Mesodermal cell (in vitro differentiated cells): ENCODE measurements at regions not wholly inside any gene's neighbourhood (a gene's known extent, or its start where the extent isn't known, plus 50 kb on each side); places are given as distances from the start of the nearest gene placed in this dataset.
A peak's percentile ranks its signal among the peaks of the same experiment; 100 is the strongest.

Experiments used
- H3K27ac ChIP-seq: 2 replicates; pipeline ENCODE4 v1.7.0; 2013; ENCODE audit warnings: mild to moderate bottlenecking, low read depth, low read length, moderate library complexity; ENCODE audit not compliant: severe bottlenecking
- H3K36me3 ChIP-seq: 2 replicates; pipeline ENCODE4 v1.7.1; 2013; ENCODE audit warnings: mild to moderate bottlenecking, low read length, moderate library complexity; ENCODE audit not compliant: control insufficient read depth, insufficient read depth
- H3K4me1 ChIP-seq: one replicate; pipeline ENCODE4 v1.7.1; 2013; ENCODE audit warnings: mild to moderate bottlenecking, low read length; ENCODE audit not compliant: insufficient read depth, control insufficient read depth, poor library complexity, severe bottlenecking
- H3K4me3 ChIP-seq: 2 replicates; pipeline ENCODE4 v1.7.0; 2013; ENCODE audit warnings: low read length, control low read depth, mild to moderate bottlenecking; ENCODE audit not compliant: insufficient read depth, poor library complexity, severe bottlenecking; ENCODE audit errors: extremely low read depth
- H3K9me3 ChIP-seq: 2 replicates; pipeline ENCODE4 v1.7.1; 2013; ENCODE audit warnings: mild to moderate bottlenecking, low read length, moderate library complexity; ENCODE audit not compliant: control insufficient read depth
- WGBS, 2 experiments: methylation state at CpG; one replicate each; pipeline ENCODE4 v1.1.5; 2013; ENCODE audit warnings: missing lambda C conversion rate in 2 of 2; ENCODE audit not compliant: insufficient coverage in 2 of 2; 5-methylcytosine and 5-hydroxymethylcytosine counted together

DNA sequence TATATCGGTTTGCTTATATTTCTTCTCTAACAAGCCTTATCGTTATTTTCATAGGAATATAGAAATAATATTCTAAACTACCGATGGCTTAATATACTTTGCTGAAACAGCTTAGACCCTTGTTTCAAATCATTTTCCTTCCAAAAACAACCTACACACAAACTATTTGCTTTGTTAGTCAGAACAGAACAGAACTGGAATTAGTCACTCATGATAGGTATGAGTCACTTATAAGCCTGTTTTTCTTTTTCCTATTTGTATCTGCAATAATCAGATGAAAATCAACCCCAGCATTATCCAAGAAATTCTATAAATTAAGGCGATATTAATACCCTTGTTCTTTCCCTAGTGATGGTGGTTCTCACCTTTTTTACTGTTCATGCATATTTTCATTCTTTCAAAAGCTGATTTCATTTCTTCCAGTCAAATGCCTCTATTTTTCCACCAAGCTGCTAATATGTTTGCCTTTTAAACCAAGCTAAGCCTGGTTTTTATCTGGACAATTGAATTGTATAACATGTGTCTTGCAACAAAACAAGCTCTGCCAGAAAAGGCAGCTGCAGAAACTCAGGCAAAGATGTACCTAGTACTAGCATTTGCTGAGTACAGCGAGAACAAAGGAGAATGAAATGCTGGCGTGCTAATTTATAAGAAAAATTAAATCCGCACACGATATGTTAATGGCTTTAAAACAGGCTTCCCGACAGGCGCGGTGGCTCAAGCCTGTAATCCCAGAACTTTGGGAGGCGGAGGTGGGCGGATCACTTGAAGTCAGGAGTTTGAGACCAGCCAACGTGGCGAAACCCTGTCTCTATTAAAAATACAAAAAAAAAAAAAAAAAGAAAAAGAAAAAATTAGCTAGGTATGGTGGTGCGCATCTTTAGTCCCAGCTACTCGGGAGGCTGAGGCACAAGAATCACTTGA is 1418.2 kb downstream of the AACS start:
- WGBS, 2 experiments: 85 to 86% methylated on average over 8 to 9 of the region's 17 CpGs
- Histone ChIP-seq H3K4me3 (no peak overlapping the region), H3K36me3 (no peaks in the 10 kb centered on the region), H3K9me3 (peaks cover 5% of the 10 kb centered on the region), H3K4me1 (peaks cover 3% of the 10 kb centered on the region), H3K27ac (peak overlapping the region; percentile 78)

DNA sequence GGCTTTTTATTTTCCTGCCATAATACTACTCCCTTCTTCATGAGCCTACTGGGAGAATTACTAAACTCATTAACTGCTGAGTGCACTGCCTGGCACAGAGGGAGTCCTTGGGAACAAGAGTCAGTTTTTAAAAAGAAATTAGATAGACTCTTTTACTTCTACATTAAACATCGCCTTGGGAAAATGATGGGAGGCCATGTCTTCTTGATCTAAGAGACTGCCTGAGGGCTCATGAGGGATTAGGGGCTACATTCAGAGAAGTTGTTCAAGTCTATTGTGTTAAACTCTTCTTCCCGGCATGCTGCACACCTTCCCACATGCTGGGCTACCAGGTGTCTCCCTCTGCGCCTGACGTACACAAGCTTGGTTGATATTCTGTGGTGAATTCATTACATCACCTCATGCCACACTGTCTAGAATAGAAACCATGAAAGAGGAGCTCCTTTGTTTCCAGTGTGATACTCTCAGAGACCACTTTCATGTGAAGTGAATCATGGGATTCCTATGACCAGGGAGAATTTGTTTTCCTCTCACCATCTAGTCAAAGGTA is 1422.3 kb downstream of the AACS start:
- 100% methylated on average over 1 of the region's 4 CpGs; no CpG with 5 or more reads in 1 of the 2 experiments for WGBS, 2 experiments
- no peak overlapping the region for H3K27ac ChIP-seq
- no peaks in the 10 kb centered on the region for H3K36me3 ChIP-seq
- H3K4me1 ChIP-seq: peaks cover 3% of the 10 kb centered on the region
- H3K4me3 ChIP-seq: no peak overlapping the region
- peaks cover 9% of the 10 kb centered on the region for H3K9me3 ChIP-seq

DNA sequence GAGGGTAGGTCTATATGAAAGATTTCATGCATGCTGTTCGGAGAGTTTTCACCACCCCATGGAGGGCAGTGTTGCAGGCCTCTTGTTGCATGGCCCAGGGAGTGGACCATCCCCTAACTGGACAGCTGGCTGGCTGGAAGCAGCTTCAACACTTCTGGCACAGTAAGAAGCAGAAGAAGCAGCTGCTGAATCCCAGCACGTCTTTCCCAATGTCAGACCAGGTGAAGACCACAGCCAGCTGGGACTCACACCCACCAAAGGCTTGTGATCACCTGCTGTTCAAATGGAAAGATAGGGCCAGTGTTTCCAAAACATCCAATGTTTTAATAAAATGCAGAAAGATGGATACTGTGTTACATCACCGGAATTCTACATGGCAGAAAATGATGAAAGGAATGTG is 1423.6 kb downstream of the AACS start:
- no peak overlapping the region for H3K4me3 ChIP-seq
- 86 to 100% methylated on average over 2 to 3 of the region's 3 CpGs for WGBS, 2 experiments

DNA sequence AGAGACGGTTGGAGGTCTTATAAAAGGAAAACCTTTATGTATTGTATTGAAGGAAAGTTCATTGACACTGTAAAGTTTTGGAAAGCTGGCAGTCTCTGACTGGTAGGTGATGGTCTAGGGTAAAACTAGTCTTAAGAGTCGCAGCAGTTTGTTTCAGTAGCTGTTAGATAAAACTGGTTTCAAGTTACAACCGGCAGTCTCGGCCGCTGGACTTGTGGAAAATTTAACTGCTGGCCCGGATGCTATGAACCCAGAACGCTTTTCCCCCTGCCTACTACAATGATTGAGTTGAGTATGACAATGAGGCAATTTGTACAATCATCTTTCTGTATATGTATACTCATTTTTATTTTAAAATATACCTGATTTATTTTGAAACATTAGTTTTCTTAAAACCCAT is 1426.9 kb downstream of the AACS start:
- H3K4me3 ChIP-seq: no peak overlapping the region
- H3K36me3 ChIP-seq: no peaks in the 10 kb centered on the region
- H3K27ac ChIP-seq: no peak overlapping the region
- peaks cover 9% of the 10 kb centered on the region for H3K9me3 ChIP-seq
- H3K4me1 ChIP-seq: peaks cover 12% of the 10 kb centered on the region
- 83 to 95% methylated on average over 2 to 3 of the region's 7 CpGs for WGBS, 2 experiments

More for the DNA sequence above, 1423.6 kb downstream of the AACS start:
- peaks cover 12% of the 10 kb centered on the region for H3K4me1 ChIP-seq
- no peaks in the 10 kb centered on the region for H3K36me3 ChIP-seq
- peaks cover 9% of the 10 kb centered on the region for H3K9me3 ChIP-seq
- no peak overlapping the region for H3K27ac ChIP-seq

DNA sequence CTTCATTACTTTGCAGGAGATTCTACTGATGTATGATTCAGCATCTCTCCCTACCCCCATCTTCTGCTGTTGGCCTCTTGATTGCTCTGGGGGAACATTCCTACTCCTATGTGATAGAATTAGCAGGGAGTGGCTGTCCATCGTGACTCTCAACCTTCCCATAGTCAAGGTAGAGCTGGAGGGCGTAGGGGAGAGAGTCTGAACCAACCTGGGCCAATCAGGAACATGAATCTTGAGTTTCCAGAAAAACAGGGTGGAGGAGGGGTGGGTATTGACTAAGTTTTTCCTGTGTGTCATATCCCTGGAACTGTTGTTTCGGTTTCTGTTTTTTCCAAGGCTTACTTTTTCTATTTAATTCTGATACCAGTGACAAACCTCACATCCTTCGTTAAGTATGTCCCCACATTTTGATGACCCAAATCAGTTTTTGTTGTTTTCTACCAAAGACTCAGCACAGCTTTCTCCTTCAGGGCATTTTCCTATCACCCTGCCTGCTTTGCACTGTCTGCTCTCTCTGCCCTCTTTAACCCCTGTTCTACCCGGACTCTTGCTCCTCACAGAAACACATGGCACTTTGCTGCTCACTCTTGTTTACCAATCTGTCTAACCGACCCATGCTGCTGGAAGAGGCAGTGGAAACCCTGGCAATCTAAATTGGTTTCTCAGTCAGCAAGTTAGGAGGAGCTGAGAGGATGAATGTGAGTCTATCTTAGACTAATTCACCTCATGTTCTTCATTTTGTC is 1428.3 kb downstream of the AACS start:
- peak overlapping the region; percentile 48 for H3K27ac ChIP-seq
- WGBS, 2 experiments: 86 to 92% methylated on average over 4 of the region's 6 CpGs
- H3K4me3 ChIP-seq: no peak overlapping the region
- peaks cover 9% of the 10 kb centered on the region for H3K9me3 ChIP-seq
- peaks cover 12% of the 10 kb centered on the region for H3K4me1 ChIP-seq
- H3K36me3 ChIP-seq: no peaks in the 10 kb centered on the region

DNA sequence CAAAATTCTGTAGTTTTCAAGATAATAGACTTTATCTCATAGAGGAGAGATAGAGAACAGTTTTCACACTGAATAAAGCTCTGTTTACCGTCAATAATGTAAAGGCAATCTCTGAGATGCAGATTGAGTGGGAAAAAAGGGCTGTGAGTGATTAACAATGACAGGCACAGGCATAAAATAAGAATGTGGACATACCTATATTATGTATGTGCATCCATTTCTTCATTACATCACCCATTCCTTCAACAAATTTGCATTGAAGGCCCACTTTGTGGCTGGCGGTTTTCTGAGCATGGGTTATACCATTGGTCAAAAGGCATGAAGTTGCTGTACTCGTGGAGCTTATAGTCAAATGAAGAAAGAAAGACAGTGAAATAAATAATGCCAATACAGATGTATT is 1431.0 kb downstream of the AACS start:
- H3K4me1 ChIP-seq: peaks cover 12% of the 10 kb centered on the region
- H3K27ac ChIP-seq: no peak overlapping the region
- no peak overlapping the region for H3K4me3 ChIP-seq
- WGBS, 2 experiments: 83 to 100% methylated on average over 1 of the region's 3 CpGs
- H3K9me3 ChIP-seq: no peaks in the 10 kb centered on the region
- no peaks in the 10 kb centered on the region for H3K36me3 ChIP-seq

DNA sequence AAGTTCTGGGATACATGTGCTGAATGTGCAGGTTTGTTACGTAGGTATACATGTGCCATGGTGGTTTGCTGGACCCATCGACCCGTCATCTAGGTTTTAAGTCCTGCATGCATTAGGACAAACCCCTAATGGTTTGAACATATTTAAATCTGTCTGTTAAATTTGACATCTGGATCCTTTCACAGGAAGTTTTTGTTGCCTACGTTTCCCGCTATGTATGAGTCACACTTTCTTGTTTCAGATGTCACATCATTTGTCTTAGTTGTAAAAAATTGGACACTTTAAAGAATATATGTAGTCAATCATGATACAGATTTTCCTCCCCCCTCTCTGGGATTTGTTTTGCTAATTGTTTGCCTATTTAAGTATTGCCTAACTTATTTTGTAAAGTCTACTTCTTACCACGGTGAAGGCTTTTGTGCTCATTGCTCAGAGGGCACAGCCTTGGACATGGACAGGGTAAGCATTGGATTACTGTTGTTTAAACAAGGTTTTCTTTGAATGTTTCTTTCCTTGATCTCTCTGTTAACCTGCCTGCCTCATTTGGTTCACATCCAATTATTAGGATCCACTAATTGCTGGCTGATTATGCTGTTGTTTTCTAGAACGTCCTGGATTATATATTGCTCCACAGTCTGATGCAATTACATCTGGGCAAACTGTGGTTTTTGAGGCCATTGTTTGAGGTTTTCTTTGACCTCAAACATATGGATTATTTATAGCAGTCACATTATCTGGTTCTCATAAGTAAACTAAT is 1441.4 kb downstream of the AACS start:
- peaks cover 3% of the 10 kb centered on the region for H3K4me1 ChIP-seq
- no peaks in the 10 kb centered on the region for H3K9me3 ChIP-seq
- peak overlapping the region; percentile 17 for H3K27ac ChIP-seq
- no peaks in the 10 kb centered on the region for H3K36me3 ChIP-seq
- H3K4me3 ChIP-seq: no peak overlapping the region
- WGBS, 2 experiments: 83 to 100% methylated on average over 1 to 5 of the region's 7 CpGs

DNA sequence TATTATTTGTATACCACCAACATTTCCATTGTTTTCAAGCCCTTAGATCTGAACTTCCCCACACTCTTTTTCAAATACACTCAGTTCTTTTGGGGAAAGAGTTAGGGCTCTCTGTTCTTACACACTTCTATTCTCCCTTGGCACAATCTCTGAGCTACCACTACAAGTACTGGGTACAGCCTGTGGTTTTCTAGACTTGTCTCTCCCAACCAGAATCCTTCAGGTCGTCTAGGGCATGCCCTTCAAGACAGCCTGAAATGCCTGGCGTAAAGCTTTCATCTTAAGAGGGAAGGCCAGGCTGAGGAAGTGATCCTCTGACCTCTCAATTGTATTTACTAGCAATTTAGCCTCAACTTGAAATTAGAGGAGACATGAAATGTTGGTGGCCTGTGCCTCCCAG is 1442.0 kb downstream of the AACS start:
- WGBS, 2 experiments: 57% methylated on average over 1 of the region's 2 CpGs; no CpG with 5 or more reads in 1 of the 2 experiments
- no peak overlapping the region for H3K4me3 ChIP-seq
- no peaks in the 10 kb centered on the region for H3K9me3 ChIP-seq
- no peaks in the 10 kb centered on the region for H3K36me3 ChIP-seq
- H3K4me1 ChIP-seq: peaks cover 3% of the 10 kb centered on the region
- H3K27ac ChIP-seq: no peak overlapping the region

DNA sequence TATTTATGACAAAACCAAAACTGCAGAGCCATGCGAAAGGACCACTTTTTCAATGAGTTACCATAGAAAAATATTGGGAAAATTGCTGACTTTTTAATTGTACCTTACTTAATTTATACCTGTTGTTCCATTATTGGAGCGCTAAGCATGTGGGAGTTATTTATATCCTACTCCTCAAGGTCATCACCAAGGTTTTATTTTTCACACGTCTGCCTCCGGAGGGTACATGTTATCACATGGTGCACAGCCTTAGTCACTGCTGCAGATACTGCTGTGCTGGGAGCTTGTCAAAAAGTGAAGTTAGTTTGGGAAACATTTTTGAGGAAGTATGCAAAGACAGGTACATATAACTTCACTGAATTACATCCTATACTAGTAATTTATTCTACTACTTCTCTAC is 1444.3 kb downstream of the AACS start:
- no peaks in the 10 kb centered on the region for H3K36me3 ChIP-seq
- no CpG with 5 or more reads among the region's 4 CpGs for WGBS, 2 experiments
- no peaks in the 10 kb centered on the region for H3K9me3 ChIP-seq
- H3K27ac ChIP-seq: no peak overlapping the region
- peaks cover 3% of the 10 kb centered on the region for H3K4me1 ChIP-seq
- H3K4me3 ChIP-seq: no peak overlapping the region

DNA sequence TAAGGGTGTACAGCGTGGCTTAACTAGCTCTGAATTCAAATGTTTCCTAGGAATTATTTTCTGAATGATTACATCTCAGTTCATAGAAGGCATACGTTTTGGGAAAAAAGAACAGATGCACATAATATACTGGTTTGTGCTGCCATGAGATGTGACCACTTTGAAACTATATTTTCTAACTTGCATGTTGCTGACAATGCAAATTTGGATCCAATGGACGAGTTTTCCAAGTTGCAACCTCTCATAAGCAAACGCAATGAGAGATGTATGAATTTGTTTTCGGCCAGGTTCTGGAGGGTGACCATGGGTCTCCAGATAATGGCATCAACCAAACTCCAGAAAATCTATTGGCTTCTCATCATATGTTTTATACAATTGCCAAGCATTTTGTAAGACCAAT is 1445.4 kb downstream of the AACS start:
- Histone ChIP-seq H3K4me3 (no peak overlapping the region), H3K4me1 (peaks cover 3% of the 10 kb centered on the region), H3K9me3 (no peaks in the 10 kb centered on the region), H3K27ac (no peak overlapping the region), H3K36me3 (no peaks in the 10 kb centered on the region)
- 91 to 93% methylated on average over 4 to 5 of the region's 5 CpGs for WGBS, 2 experiments
